Left ventricle myocardium inferior (tissue), 1 donor: ENCODE measurements at regions not wholly inside any gene's neighbourhood (a gene's known extent, or its start where the extent isn't known, plus 50 kb on each side); places are given as distances from the start of the nearest gene placed in this dataset.
"Not testable (repeated sequence)": the region's sequence is repeated elsewhere in the genome, so short reads cannot be mapped to it uniquely, and the experiment has no call there.

Experiments
- DNase-seq: peaks from one replicate; pipeline ENCODE4 v3.0.0-alpha.2; 2020
- H3K27ac ChIP-seq: fragments of 200-600 bp; replicated peaks from 2 replicates; pipeline ENCODE4 v1.8.0; 2021
- H3K27me3 ChIP-seq: fragments of 200-600 bp; 2 replicates; pipeline ENCODE4 v1.8.0; 2021; ENCODE audit warnings: low read depth
- H3K36me3 ChIP-seq: fragments of 200-600 bp; 2 replicates; pipeline ENCODE4 v1.8.0; 2021
- H3K4me1 ChIP-seq: fragments of 200-600 bp; 2 replicates; pipeline ENCODE4 v1.8.0; 2021
- H3K4me3 ChIP-seq: fragments of 200-600 bp; 2 replicates; pipeline ENCODE4 v1.8.0; 2021; ENCODE audit warnings: mild to moderate bottlenecking, moderate library complexity
- H3K9me3 ChIP-seq: fragments of 200-600 bp; replicated peaks from 2 replicates; pipeline ENCODE4 v1.8.0; 2021
- intact Hi-C: fragments of 100-400 bp; cut with micrococcal nuclease; formaldehyde crosslinking; loops from one replicate; pipeline ENCODE4 v1.11.0; 2022
- TF ChIP-seq, protein P1 (sequence below): fragments of 200-600 bp; IDR thresholded peaks from 2 replicates; pipeline ENCODE4 v1.8.0; 2021; ENCODE audit warnings: antibody characterized with exemption, mild to moderate bottlenecking, borderline replicate concordance
- donor health status: DM: no; HTN: yes; CAD: no; lungs with severe emphysema.

DNA sequence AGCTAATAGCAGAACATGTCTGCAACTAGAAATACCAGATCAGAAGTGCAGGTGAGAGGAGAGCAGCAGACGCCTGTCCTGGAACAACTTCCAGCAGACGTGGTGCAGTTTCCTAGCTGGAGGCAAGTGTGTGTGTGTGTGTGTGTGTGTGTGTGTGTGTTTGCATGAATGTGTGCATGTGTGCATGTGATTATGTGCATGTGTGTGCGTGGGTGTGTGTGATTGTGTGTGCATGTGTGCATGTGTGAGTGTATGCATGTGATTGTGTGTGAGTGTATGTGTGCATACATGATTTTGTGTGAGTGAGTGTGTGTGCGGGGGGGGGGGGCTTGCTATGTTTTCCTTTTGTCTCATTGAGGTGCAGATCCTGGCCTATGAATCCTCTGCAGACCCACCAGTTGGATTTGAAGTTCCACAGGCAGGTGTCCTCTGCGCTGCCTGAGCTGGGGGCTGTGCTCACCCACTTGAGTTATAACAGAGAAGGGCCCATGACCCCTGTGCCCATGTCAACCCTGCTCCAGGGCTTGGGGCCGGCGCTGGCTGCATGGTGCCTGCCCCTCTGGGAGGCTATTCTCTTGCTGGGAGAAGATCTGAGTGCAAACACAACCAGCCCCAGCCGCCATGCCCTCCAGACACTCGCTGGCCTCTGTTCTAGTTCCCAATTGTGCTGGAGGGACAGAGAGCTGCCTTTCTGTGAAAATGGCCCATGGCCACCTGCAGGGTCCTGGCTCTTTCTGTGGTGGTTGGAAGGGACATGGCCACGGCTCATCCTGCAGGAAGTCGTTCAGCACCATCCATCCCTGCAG is 821.3 kb downstream of the BRD1 start:
- no peak overlapping the region for H3K27ac ChIP-seq
- peaks cover 43% of the 10 kb centered on the region for H3K27me3 ChIP-seq
- H3K4me3 ChIP-seq = no peak overlapping the region
- H3K9me3 ChIP-seq = peaks cover 28% of the 10 kb centered on the region
- no peak for DNase-seq
- TF ChIP-seq, protein P1, sequence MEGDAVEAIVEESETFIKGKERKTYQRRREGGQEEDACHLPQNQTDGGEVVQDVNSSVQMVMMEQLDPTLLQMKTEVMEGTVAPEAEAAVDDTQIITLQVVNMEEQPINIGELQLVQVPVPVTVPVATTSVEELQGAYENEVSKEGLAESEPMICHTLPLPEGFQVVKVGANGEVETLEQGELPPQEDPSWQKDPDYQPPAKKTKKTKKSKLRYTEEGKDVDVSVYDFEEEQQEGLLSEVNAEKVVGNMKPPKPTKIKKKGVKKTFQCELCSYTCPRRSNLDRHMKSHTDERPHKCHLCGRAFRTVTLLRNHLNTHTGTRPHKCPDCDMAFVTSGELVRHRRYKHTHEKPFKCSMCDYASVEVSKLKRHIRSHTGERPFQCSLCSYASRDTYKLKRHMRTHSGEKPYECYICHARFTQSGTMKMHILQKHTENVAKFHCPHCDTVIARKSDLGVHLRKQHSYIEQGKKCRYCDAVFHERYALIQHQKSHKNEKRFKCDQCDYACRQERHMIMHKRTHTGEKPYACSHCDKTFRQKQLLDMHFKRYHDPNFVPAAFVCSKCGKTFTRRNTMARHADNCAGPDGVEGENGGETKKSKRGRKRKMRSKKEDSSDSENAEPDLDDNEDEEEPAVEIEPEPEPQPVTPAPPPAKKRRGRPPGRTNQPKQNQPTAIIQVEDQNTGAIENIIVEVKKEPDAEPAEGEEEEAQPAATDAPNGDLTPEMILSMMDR = no peak
- intact Hi-C loops = no loop called here
- no peaks in the 10 kb centered on the region for H3K4me1 ChIP-seq
- H3K36me3 ChIP-seq = no peaks in the 10 kb centered on the region

DNA sequence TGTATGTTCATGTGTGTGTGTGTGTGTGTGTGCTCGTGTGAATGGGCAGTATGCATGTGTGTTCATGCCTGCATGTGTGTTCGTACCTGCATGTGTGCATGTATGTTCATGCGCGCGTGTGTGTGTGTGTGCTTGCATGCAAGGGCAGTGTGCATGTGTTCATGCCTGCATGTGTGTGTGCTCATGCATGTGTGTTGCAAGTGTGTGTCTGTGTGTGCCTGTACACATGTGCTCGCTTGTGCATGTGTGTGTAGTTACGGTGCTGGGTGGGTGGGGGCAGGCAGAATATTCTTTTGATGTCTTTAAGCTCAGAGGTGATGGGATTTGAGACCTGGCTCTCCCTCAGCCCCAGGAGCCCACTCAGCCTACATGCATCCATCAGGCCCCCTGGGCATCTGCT is 822.1 kb downstream of the BRD1 start:
- H3K36me3 ChIP-seq = no peaks in the 10 kb centered on the region
- intact Hi-C loops = no loop called here
- TF ChIP-seq, protein P1 = no peak
- peaks cover 34% of the 10 kb centered on the region for H3K9me3 ChIP-seq
- no peak for DNase-seq
- H3K4me1 ChIP-seq = no peaks in the 10 kb centered on the region
- H3K27me3 ChIP-seq = peaks cover 35% of the 10 kb centered on the region
- no peak overlapping the region for H3K27ac ChIP-seq
- no peak overlapping the region for H3K4me3 ChIP-seq

DNA sequence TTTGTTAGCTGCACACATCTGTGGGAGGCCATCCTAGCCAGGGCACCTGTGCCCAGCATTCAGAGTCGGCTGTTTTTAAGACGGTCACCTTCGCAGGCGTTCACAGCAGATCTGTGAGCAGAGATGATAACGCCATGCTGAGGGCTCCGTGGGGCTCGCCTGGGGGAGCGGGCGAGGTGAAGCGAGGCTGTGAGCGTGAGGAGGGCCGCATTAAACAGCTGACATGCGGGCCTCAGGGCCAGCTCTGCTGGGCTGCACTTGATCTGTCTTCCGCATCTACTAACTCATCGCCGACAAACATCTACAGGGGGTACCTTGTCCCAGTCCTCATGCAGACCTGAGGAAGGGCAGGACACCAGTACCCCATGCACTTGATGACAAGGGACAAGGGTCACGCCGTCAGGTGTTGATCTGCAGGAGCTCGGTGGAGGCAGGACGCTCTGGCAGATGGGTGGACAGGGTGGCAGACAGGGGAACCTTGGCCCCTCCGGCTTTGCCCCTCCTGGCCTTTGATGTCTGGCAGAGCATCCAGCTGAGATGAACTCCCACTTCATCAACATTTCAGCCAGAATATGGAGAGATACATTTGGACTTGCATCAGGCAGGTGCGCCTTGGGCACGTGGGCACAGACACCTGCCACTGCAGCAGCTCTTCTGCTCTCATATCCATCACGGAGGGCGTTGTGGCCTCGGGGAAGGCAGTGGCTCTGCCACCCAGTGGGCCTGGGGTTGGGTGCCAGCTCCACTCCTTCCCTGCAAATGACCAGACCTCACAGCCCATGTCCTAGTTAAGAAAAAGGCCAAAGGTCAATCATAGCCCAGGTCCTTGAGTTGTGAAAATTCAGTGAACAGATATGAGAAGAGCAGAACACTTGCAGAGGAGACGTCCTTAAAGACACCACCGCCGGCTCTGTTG is 822.9 kb downstream of the BRD1 start:
- Histone ChIP-seq H3K27ac (no peak overlapping the region), H3K4me1 (no peaks in the 10 kb centered on the region), H3K9me3 (peaks cover 34% of the 10 kb centered on the region), H3K27me3 (peaks cover 28% of the 10 kb centered on the region), H3K4me3 (no peak overlapping the region), H3K36me3 (no peaks in the 10 kb centered on the region)
- TF ChIP-seq, protein P1 = no peak
- no peak for DNase-seq
- intact Hi-C loops = no loop called here

DNA sequence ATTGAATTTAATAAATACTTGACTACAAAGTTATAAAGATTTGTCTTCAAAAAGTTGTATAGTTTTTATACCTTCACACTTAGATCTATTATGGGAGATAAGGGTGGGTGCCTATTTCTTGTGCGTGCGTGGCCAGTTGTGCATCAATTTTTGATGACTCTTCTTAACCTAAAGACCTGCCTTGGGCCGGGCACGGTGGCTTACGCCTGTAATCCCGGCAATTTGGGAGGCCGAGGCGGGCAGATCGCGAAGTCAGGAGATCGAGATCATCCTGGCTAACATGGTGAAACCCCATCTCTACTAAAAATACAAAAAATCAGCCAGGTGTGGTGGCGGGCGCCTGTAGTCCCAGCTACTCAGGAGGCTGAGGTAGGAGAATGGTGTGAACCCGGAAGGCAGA is 830.1 kb downstream of the BRD1 start:
- H3K27ac ChIP-seq, intact Hi-C loops, H3K4me3 ChIP-seq, DNase-seq, H3K4me1 ChIP-seq, H3K36me3 ChIP-seq: not testable (repeated sequence)
- H3K9me3 ChIP-seq = peaks cover 18% of the 10 kb centered on the region
- H3K27me3 ChIP-seq = peaks cover 41% of the 10 kb centered on the region

DNA sequence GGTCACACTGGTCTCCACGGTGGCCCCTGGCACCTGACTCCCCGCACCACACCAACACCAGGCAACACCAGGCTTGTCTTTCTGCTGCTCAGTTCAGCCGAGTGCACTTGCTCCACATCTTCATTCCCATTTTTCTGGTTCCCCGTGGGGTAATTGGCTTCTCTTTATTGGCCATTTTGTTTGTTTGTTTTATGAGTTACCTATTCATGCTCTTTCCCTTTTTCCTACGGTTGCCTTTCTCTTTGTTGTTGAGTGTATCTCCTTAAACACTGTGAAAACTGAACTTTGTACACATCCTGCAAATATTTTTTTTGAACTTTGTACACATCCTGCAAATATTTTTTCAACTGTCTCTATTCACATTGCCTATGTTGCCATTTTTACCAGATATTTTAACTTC is 834.0 kb downstream of the BRD1 start:
- Histone ChIP-seq H3K27ac (no peak overlapping the region), H3K4me3 (no peak overlapping the region), H3K36me3 (no peaks in the 10 kb centered on the region), H3K27me3 (peaks cover 41% of the 10 kb centered on the region), H3K9me3 (no peaks in the 10 kb centered on the region), H3K4me1 (no peaks in the 10 kb centered on the region)
- TF ChIP-seq, protein P1 = no peak
- intact Hi-C loops = no loop called here
- DNase-seq = no peak

DNA sequence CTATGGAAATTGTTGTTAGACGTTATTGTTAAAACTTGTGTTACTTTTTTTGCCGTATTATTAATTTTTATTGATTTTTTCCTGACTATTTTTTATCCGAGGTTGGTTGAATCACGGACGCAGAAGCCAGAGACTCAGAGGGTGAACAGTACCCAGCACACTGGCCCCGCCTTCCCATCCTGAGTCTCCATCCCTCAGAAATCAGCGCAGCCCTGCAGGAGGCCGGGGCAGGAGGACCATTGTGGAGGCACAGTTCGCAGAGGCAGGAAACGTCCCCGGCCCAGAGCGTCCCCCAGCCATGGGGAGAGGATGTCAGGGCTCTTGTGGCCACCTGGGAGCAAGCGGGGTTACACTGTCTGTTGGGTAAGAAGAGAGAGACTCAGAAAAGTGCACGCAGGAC is 843.0 kb downstream of the BRD1 start:
- intact Hi-C loops = no loop called here
- H3K4me3 ChIP-seq = no peak overlapping the region
- TF ChIP-seq, protein P1 = no peak

More for the DNA sequence above, 843.0 kb downstream of the BRD1 start:
- DNase-seq = no peak
- no peaks in the 10 kb centered on the region for H3K4me1 ChIP-seq
- no peak overlapping the region for H3K27ac ChIP-seq
- H3K36me3 ChIP-seq = no peaks in the 10 kb centered on the region
- H3K27me3 ChIP-seq = peaks cover 43% of the 10 kb centered on the region
- peaks cover under 1% of the 10 kb centered on the region for H3K9me3 ChIP-seq
